Naive thymus-derived CD4-positive, alpha-beta T cell (primary cell): ENCODE measurements at regions not wholly inside any gene's neighbourhood (a gene's known extent, or its start where the extent isn't known, plus 50 kb on each side); places are given as distances from the start of the nearest gene placed in this dataset.
"Not testable (repeated sequence)": the region's sequence is repeated elsewhere in the genome, so short reads cannot be mapped to it uniquely, and the experiment has no call there.

ENCODE experiments used
- ATAC-seq: fragments of 150-1000 bp; cut with Tn5 transposase; 2 replicates; pipeline ENCODE4 v1.10.0; 2021; ENCODE audit warnings: mild to moderate bottlenecking, moderate library complexity
- CTCF ChIA-PET: fragments of 350-600 bp; sonication (Branson Sonifier 250); formaldehyde crosslinking; loops from one replicate; lab custom pipeline; 2021; ENCODE audit warnings: antibody characterized with exemption; lab: Charles Lee
- POLR2A ChIA-PET: fragments of 350-600 bp; sonication (Branson Sonifier 250); formaldehyde crosslinking; loops from one replicate; lab custom pipeline; 2021; ENCODE audit warnings: antibody characterized with exemption, inconsistent platforms; lab: Charles Lee
- DNase-seq, 9 donors: peaks; one replicate each; pipeline versions ENCODE4 v3.0.0 to v3.0.0-alpha.2; 2020 to 2022; ENCODE audit warnings: mixed read lengths in 1 of 9
- H3K27ac ChIP-seq: one replicate; pipeline ENCODE4 v1.7.0; 2013; ENCODE audit warnings: mild to moderate bottlenecking, low read depth, low read length, moderate library complexity
- H3K27me3 ChIP-seq, 2 donors: one replicate each; pipeline ENCODE4 v1.7.0; 2013; ENCODE audit warnings: low read length in 2 of 2, mild to moderate bottlenecking in 2 of 2, moderate library complexity in 2 of 2; ENCODE audit not compliant: control insufficient read depth in 2 of 2, insufficient read depth in 2 of 2
- H3K36me3 ChIP-seq, 3 experiments: 1 replicate in 2 of 3; 2 replicates in 1 of 3; pipeline ENCODE4 v1.7.0; 2013; ENCODE audit warnings: low read length in 3 of 3, mild to moderate bottlenecking in 3 of 3, moderate library complexity in 1 of 3; ENCODE audit not compliant: insufficient read depth in 3 of 3, control insufficient read depth in 2 of 3
- H3K4me1 ChIP-seq, 2 donors: one replicate each; pipeline ENCODE4 v1.7.0; 2013; ENCODE audit warnings: low read length in 2 of 2, mild to moderate bottlenecking in 2 of 2, moderate library complexity in 1 of 2; ENCODE audit not compliant: control insufficient read depth in 2 of 2, insufficient read depth in 2 of 2
- H3K4me3 ChIP-seq: 2 replicates; pipeline ENCODE4 v1.7.0; 2013; ENCODE audit warnings: mild to moderate bottlenecking, low read length
- H3K9me3 ChIP-seq, 3 experiments: 1 replicate in 2 of 3; 2 replicates in 1 of 3; pipeline ENCODE4 v1.7.0; 2013; ENCODE audit warnings: low read length in 3 of 3; ENCODE audit not compliant: control insufficient read depth in 2 of 3
- H3K27ac Mint-ChIP-seq, 9 donors: one replicate each; pipeline ENCODE4 v1.8.0; 2020 to 2022; ENCODE audit warnings: mixed read lengths in 9 of 9, mild to moderate bottlenecking in 8 of 9, moderate library complexity in 5 of 9, inconsistent platforms in 2 of 9
- H3K27me3 Mint-ChIP-seq, 5 donors: one replicate each; pipeline ENCODE4 v1.8.0; 2021 to 2022; ENCODE audit warnings: mixed read lengths in 5 of 5, mild to moderate bottlenecking in 1 of 5
- H3K36me3 Mint-ChIP-seq, 5 donors: one replicate each; pipeline ENCODE4 v1.8.0; 2020 to 2022; ENCODE audit warnings: mixed read lengths in 5 of 5, mild to moderate bottlenecking in 3 of 5, inconsistent platforms in 1 of 5
- H3K4me1 Mint-ChIP-seq, 7 donors: one replicate each; pipeline ENCODE4 v1.8.0; 2020 to 2022; ENCODE audit warnings: mixed read lengths in 7 of 7, mild to moderate bottlenecking in 3 of 7, inconsistent platforms in 1 of 7
- H3K4me3 Mint-ChIP-seq, 10 donors: one replicate each; pipeline ENCODE4 v1.8.0; 2020 to 2022; ENCODE audit warnings: mild to moderate bottlenecking in 10 of 10, mixed read lengths in 10 of 10, moderate library complexity in 6 of 10, inconsistent platforms in 2 of 10
- H3K9me3 Mint-ChIP-seq, 11 donors: one replicate each; pipeline ENCODE4 v1.8.0; 2020 to 2022; ENCODE audit warnings: mixed read lengths in 11 of 11, mild to moderate bottlenecking in 4 of 11, inconsistent platforms in 1 of 11, moderate library complexity in 1 of 11
- intact Hi-C, 2 donors: fragments of 100-400 bp; cut with micrococcal nuclease; formaldehyde crosslinking; loops; one replicate each; pipeline ENCODE4 v1.15.1; 2023

DNA sequence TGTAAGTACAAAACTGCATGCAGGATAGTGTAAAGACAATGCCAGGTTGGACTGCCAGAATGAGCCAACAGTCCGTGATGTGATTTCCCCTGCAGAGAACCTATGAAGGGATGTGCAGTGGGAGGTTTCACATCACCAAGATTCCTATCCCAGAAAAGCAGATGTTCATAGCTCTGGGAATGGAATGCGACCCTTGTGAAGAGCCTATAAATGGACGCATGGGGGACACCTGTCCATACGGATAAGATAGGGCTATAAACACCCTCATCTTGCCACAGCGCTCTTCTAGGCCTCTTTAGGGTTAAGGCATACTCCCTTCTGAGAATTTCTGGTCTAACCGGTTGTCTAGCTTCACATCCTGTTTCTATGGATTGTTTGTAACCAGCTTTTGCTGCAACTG lies 1261.8 kb downstream of the RAPGEF2 start:
- H3K27me3 ChIP-seq, H3K4me1 Mint-ChIP-seq, H3K27me3 Mint-ChIP-seq, H3K27ac Mint-ChIP-seq, DNase-seq, POLR2A ChIA-PET, intact Hi-C loops, H3K36me3 ChIP-seq, H3K36me3 Mint-ChIP-seq, H3K27ac ChIP-seq, H3K4me1 ChIP-seq, H3K9me3 ChIP-seq, H3K4me3 Mint-ChIP-seq, H3K4me3 ChIP-seq, CTCF ChIA-PET, ATAC-seq: not testable (repeated sequence)
- H3K9me3 Mint-ChIP-seq = peaks cover 3 to 21% (median 9%) of the 10 kb centered on the region in 11 donors

DNA sequence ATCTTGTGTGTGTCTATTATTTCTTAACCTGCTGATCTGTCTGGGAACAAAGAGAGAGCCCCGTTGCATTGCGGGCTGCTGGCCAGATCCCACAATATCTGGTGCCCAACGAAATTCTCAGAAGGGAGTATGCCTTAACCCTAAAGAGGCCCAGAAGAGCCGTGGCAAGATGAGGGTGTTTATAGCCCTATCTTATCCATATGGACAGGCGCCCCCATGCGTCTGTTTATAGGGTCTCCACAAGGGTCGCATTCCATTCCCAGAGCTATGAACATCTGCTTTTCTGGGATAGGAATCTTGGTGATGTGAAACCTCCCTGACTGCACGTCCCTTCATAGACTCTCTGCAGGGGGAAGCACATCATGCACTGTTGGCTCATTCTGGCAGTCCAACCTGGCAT lies 1262.5 kb downstream of the RAPGEF2 start:
- DNase-seq, H3K36me3 Mint-ChIP-seq, H3K27ac Mint-ChIP-seq, H3K36me3 ChIP-seq, H3K4me3 Mint-ChIP-seq, H3K4me1 Mint-ChIP-seq, intact Hi-C loops, H3K4me1 ChIP-seq, H3K27me3 ChIP-seq, CTCF ChIA-PET, H3K27me3 Mint-ChIP-seq, ATAC-seq, H3K9me3 ChIP-seq, POLR2A ChIA-PET, H3K4me3 ChIP-seq, H3K27ac ChIP-seq: not testable (repeated sequence)
- H3K9me3 Mint-ChIP-seq = peaks cover 3 to 21% (median 9%) of the 10 kb centered on the region in 11 donors

DNA sequence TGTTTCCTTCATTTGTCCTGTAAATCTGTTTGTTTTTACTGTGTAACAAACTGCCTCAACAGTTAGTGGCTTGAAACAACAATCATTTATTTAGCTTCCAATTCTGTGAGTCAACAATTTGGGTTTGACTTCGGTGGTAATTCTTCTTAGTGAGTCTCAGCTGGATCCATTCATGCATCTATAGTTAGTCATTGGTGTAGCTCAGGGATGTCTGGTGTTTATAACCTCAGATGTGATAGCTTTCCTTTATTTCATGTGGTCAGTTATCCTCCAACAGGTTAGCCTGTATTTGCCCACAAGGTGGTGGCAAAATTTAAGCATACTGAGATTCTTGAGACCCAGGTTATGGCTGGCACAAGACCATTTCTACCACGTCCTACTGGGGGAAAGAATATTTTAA lies 1267.2 kb downstream of the RAPGEF2 start:
- Histone ChIP-seq H3K27ac (no peak overlapping the region), H3K9me3 (no peaks in the 10 kb centered on the region), H3K36me3 (no peaks in the 10 kb centered on the region), H3K27me3 (no peaks in the 10 kb centered on the region), H3K4me3 (no peak overlapping the region), H3K4me1 (no peaks in the 10 kb centered on the region)
- H3K27ac Mint-ChIP-seq = no peak overlapping the region
- ATAC-seq (no peak), DNase-seq (no peak)
- H3K36me3 Mint-ChIP-seq = no peaks in the 10 kb centered on the region
- intact Hi-C loops = no loop called here
- H3K4me1 Mint-ChIP-seq = no peaks in the 10 kb centered on the region
- no peaks in the 10 kb centered on the region for H3K27me3 Mint-ChIP-seq
- CTCF ChIA-PET = no interaction called here
- H3K4me3 Mint-ChIP-seq = no peak overlapping the region
- peaks cover 0 to 10% (median 0%) of the 10 kb centered on the region in 11 donors for H3K9me3 Mint-ChIP-seq
- POLR2A ChIA-PET = no interaction called here

DNA sequence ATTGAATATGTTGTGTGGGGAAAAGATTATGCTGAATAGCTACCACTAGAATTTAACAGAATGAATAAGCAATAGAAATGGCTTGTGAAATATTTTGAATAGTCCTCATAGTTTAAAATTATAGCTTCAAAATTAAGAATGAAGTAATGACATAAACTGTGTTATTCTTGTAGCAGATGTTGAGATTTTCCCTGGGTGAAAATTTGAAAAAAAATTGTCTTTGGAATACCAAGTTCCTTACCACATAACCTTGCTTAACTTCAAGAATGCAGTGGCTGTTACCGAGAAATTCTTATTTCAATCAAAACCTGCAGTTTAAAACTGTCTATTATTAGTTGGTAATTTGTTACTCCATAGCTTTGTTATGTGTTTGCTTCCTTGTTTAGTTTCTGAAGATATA lies 1268.6 kb downstream of the RAPGEF2 start:
- ChIA-PET POLR2A (no interaction called here), CTCF (no interaction called here)
- Histone ChIP-seq H3K27me3 (no peaks in the 10 kb centered on the region), H3K4me1 (no peaks in the 10 kb centered on the region), H3K27ac (no peak overlapping the region), H3K4me3 (no peak overlapping the region), H3K9me3 (no peaks in the 10 kb centered on the region), H3K36me3 (no peaks in the 10 kb centered on the region)
- intact Hi-C loops = no loop called here
- H3K4me3 Mint-ChIP-seq = no peak overlapping the region
- H3K4me1 Mint-ChIP-seq = no peaks in the 10 kb centered on the region
- peaks cover 0 to 14% (median 0%) of the 10 kb centered on the region in 11 donors for H3K9me3 Mint-ChIP-seq
- H3K27ac Mint-ChIP-seq = no peak overlapping the region
- DNase-seq (no peak), ATAC-seq (no peak)
- H3K27me3 Mint-ChIP-seq = no peaks in the 10 kb centered on the region
- H3K36me3 Mint-ChIP-seq = no peaks in the 10 kb centered on the region

DNA sequence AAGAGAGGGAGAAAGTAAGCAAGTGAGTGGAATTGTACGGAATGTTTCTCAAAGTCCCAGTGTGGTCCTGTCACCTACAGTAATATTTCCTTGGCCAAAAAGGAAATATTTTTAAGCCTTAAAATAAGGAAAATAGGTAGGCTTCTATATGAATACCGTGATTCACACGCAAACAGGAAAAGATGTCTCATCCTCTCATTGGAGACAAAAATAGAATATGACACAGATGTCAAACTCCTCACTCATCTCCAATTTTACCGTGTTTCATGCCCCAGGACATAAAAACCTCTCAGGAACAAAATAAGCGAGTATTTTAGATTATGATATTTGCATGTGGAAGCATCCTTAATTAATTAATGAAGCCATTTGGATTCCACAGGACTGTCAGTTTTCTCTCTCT lies 1269.5 kb downstream of the RAPGEF2 start:
- DNase-seq = no peak
- Mint-ChIP-seq H3K27ac (no peak overlapping the region), H3K9me3 (peaks cover 0 to 14% (median 0%) of the 10 kb centered on the region in 11 donors), H3K4me3 (no peak overlapping the region), H3K4me1 (no peaks in the 10 kb centered on the region), H3K27me3 (no peaks in the 10 kb centered on the region), H3K36me3 (no peaks in the 10 kb centered on the region)
- no peaks in the 10 kb centered on the region for H3K4me1 ChIP-seq
- no peak overlapping the region for H3K27ac ChIP-seq
- H3K9me3 ChIP-seq = no peaks in the 10 kb centered on the region
- H3K36me3 ChIP-seq = no peaks in the 10 kb centered on the region
- H3K4me3 ChIP-seq = no peak overlapping the region
- no peak for ATAC-seq
- no peaks in the 10 kb centered on the region for H3K27me3 ChIP-seq
- ChIA-PET CTCF (no interaction called here), POLR2A (no interaction called here)
- intact Hi-C loops = no loop called here

DNA sequence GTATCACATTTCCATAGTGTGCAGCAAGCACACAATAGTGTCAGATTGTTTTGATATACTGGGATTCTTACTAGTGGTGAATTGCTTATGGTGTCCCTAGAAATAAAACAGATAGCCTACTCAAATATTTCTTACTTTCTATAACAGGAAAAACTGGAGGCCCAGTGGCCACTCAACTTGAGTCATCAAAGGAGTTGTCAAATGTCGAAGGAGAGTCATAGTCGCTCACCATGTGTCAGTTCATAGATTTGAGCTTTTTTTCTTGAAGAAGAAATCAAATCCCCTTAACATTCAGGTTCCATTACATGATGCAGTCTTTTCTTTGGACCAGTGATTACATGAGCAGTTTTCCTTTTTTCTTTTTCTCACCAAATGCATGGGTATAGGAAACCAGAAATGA lies 1271.0 kb downstream of the RAPGEF2 start:
- no peaks in the 10 kb centered on the region for H3K27me3 ChIP-seq
- no peaks in the 10 kb centered on the region for H3K9me3 ChIP-seq
- POLR2A ChIA-PET = no interaction called here
- CTCF ChIA-PET = no interaction called here
- no peak overlapping the region for H3K27ac ChIP-seq
- no peak for ATAC-seq
- Mint-ChIP-seq H3K36me3 (no peaks in the 10 kb centered on the region), H3K4me1 (no peaks in the 10 kb centered on the region), H3K9me3 (peaks cover 0 to 11% (median 0%) of the 10 kb centered on the region in 11 donors), H3K27me3 (no peaks in the 10 kb centered on the region), H3K27ac (no peak overlapping the region), H3K4me3 (no peak overlapping the region)
- H3K4me1 ChIP-seq = no peaks in the 10 kb centered on the region
- no peak overlapping the region for H3K4me3 ChIP-seq
- intact Hi-C loops = no loop called here
- DNase-seq = no peak
- no peaks in the 10 kb centered on the region for H3K36me3 ChIP-seq

DNA sequence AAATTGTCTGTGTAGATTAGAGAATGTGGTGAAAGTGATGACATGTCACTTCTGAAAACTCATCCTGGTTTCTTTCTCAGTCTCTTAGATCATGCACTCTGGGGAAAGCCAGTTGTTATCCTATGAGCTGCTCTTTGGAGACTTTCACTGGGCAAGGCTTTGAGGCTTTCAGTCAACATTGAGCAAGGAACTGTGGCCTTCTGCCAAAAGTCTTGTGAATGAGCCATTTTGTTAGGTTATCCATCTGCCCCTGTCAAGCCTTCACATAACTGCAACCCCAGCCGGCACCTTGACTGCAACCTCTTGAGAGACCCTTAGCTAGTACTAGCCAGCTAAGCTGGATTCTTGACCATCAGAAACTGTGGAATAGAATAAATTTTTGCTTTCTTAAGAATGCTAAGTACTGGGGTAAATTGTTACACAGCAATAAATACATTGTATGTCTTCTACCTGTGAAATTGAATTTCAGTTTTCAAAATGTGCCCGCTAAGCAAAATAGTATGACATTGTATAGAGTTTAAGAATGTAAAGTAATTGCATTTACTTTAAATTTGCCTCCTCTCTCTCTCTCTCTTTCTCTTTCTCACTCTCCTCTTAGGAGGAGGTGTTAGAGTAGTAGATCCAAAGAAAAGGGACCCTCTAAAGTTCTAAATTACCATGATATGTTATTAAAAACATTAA lies 1273.0 kb downstream of the RAPGEF2 start:
- no peaks in the 10 kb centered on the region for H3K27me3 ChIP-seq
- no peaks in the 10 kb centered on the region for H3K36me3 ChIP-seq
- no peaks in the 10 kb centered on the region for H3K36me3 Mint-ChIP-seq
- no peak overlapping the region for H3K27ac Mint-ChIP-seq
- no peaks in the 10 kb centered on the region for H3K27me3 Mint-ChIP-seq
- ChIA-PET CTCF (no interaction called here), POLR2A (no interaction called here)
- no peak overlapping the region for H3K4me3 ChIP-seq
- no peak overlapping the region for H3K27ac ChIP-seq
- no peaks in the 10 kb centered on the region for H3K4me1 ChIP-seq
- no peak overlapping the region for H3K4me3 Mint-ChIP-seq
- DNase-seq = no peak
- no peaks in the 10 kb centered on the region for H3K9me3 ChIP-seq
- peaks cover 0 to 8% (median 0%) of the 10 kb centered on the region in 11 donors for H3K9me3 Mint-ChIP-seq
- no peaks in the 10 kb centered on the region for H3K4me1 Mint-ChIP-seq
- intact Hi-C loops = no loop called here
- no peak for ATAC-seq
